ENCODE measurements at regions not wholly inside any gene's neighbourhood (a gene's known extent, or its start where the extent isn't known, plus 50 kb on each side); places are given as distances from the start of the nearest gene placed in this dataset.

DNA sequence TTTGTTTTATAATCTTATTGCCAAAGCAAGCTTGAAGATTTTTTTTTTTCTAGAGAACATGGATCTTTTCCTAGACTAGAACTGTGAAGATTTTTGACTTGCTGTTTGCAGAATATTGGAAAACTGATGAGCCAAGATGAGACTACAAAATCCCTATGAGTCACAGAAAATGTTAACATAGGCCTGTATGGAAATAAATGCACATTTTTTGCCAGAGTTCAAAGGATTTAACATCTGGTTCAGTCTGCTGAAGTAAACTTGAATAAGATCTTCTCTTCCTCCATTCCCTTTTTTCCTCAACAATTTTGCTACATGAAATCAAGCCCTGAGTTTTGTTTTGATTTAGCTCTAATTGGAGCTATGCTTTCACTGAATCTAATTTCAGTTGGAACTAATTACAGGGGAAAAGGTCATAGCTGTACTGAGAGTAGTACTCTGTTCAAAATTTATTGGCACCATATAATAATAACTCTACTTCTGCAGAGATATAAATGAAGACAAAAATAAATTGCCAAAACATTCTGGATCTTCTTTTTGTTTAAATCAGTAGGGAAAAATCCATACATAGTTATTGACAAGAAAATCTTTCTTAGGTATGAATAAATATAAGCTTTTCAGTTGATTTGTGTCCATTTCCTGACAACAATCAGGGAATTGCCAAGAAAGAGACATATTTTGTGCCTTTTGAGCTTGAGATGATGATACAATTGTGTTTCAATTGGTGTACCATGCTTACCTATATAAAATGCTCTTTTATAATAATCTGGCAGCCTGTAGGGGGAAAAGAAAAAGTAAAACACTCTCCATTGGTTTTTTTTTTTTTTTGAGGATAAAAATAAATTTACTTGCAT lies 387.5 kb upstream of the GOT2 start:
- H3K4me1 ChIP-seq: no peaks in the 10 kb centered on the region
- no peak overlapping the region for H3K4me3 ChIP-seq
- no peak for TF ChIP-seq POLR2AphosphoS5 (IDR thresholded peaks at IDR 0.05)
- TF ChIP-seq, protein P1, sequence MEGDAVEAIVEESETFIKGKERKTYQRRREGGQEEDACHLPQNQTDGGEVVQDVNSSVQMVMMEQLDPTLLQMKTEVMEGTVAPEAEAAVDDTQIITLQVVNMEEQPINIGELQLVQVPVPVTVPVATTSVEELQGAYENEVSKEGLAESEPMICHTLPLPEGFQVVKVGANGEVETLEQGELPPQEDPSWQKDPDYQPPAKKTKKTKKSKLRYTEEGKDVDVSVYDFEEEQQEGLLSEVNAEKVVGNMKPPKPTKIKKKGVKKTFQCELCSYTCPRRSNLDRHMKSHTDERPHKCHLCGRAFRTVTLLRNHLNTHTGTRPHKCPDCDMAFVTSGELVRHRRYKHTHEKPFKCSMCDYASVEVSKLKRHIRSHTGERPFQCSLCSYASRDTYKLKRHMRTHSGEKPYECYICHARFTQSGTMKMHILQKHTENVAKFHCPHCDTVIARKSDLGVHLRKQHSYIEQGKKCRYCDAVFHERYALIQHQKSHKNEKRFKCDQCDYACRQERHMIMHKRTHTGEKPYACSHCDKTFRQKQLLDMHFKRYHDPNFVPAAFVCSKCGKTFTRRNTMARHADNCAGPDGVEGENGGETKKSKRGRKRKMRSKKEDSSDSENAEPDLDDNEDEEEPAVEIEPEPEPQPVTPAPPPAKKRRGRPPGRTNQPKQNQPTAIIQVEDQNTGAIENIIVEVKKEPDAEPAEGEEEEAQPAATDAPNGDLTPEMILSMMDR (IDR thresholded peaks at IDR 0.05): no peak
- TF ChIP-seq POLR2A (IDR thresholded peaks at IDR 0.05): no peak
- TF ChIP-seq EP300 (IDR thresholded peaks at IDR 0.05): no peak
- DNase-seq (ENCODE audit: low spot score in 2 of 2): no peak
- H3K9me3 ChIP-seq: no peaks in the 10 kb centered on the region
- no peaks in the 10 kb centered on the region for H3K36me3 ChIP-seq
- H3K27me3 ChIP-seq: no peaks in the 10 kb centered on the region
- no peak overlapping the region for H3K27ac ChIP-seq

DNA sequence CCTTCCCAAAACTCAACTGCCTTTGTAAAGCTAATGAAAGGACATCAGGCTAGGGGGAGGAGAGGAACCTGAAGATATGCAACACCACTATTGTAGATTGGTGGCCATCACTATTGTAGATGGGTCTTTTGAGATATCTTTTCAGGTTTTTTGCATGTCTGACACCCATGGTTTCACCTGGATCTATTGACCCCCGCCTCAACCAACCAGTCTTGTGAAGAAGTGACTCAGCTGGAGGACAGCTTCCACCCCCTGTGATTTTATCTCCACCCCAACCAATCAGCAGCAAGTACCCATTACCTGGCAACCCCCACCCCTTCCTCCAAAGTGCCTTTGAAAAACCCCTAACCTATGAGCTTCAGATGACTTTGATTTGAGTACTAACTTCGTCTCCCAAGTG lies 382.6 kb upstream of the GOT2 start:
- H3K4me3 ChIP-seq: no peak overlapping the region
- TF ChIP-seq EP300 (IDR thresholded peaks at IDR 0.05) (no peak), POLR2A (IDR thresholded peaks at IDR 0.05) (no peak), POLR2AphosphoS5 (IDR thresholded peaks at IDR 0.05) (no peak)
- TF ChIP-seq, protein P1 (IDR thresholded peaks at IDR 0.05): no peak
- H3K27me3 ChIP-seq: no peaks in the 10 kb centered on the region
- H3K9me3 ChIP-seq: no peaks in the 10 kb centered on the region
- DNase-seq (ENCODE audit: low spot score in 2 of 2): no peak
- 67% methylated on average over 2 of the region's 2 CpGs for WGBS
- H3K36me3 ChIP-seq: no peaks in the 10 kb centered on the region
- H3K27ac ChIP-seq: no peak overlapping the region
- H3K4me1 ChIP-seq: no peaks in the 10 kb centered on the region

DNA sequence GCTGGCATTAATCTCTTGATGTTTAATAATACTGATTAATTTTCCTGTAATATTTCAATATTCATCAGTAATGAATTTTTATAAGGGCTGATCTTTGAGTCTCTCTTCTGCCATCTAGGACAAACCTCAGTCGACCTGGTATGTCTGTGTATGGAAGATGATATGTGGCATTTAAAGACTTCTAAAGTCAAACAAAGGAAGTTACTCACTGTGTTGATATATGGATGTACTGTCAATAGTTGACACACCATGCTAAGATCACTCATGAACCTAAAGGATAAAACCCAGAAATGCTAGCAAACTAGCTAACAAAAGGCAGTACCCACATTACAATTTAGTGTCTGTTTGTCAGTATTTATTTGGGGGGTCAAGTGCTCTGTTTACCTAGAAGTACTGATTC lies 380.7 kb upstream of the GOT2 start:
- DNase-seq (ENCODE audit: low spot score in 2 of 2): no peak
- TF ChIP-seq, protein P1 (IDR thresholded peaks at IDR 0.05): no peak
- no peak for TF ChIP-seq POLR2A (IDR thresholded peaks at IDR 0.05)
- no peak for TF ChIP-seq EP300 (IDR thresholded peaks at IDR 0.05)
- TF ChIP-seq POLR2AphosphoS5 (IDR thresholded peaks at IDR 0.05): no peak
- Histone ChIP-seq H3K27me3 (no peaks in the 10 kb centered on the region), H3K36me3 (no peaks in the 10 kb centered on the region), H3K27ac (no peak overlapping the region), H3K4me3 (no peak overlapping the region), H3K4me1 (no peaks in the 10 kb centered on the region), H3K9me3 (no peaks in the 10 kb centered on the region)
- 69% methylated on average over 1 of the region's 1 CpG for WGBS

DNA sequence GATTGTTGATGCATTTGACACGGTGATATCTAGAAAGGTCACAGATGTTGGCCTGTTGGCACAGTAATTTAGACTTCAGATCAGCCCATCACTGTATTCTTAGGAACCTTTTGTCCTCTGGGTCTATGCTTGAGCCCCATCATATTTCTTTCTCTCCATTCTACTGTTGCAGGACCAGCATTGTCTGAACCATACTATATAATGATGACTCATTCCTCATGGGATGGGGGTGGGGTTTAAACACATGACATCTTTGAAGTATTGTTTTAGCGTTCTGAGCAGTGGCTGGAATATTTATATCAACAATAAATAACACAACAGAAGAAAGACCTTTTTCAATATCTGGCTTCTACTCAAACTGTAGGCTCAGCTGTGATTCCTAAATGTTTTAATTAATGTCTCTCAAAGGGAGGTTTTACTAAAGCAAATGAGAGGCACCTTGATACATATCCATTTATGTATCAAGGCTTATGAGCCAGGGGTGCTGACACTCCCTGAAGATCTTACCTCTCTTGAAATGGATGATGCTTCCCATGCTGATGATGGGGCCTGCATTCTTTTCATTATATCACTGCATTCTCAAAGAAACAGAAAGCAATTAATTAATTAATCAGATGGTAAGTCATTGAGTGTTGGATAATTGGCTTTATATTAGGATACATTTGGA lies 379.0 kb upstream of the GOT2 start:
- H3K4me3 ChIP-seq: no peak overlapping the region
- H3K4me1 ChIP-seq: no peaks in the 10 kb centered on the region
- no peaks in the 10 kb centered on the region for H3K27me3 ChIP-seq
- no peaks in the 10 kb centered on the region for H3K9me3 ChIP-seq
- no peak for DNase-seq (ENCODE audit: low spot score in 2 of 2)
- TF ChIP-seq POLR2AphosphoS5 (IDR thresholded peaks at IDR 0.05): no peak
- TF ChIP-seq EP300 (IDR thresholded peaks at IDR 0.05): no peak
- H3K27ac ChIP-seq: no peak overlapping the region
- H3K36me3 ChIP-seq: no peaks in the 10 kb centered on the region
- 50% methylated on average over 2 of the region's 2 CpGs for WGBS

DNA sequence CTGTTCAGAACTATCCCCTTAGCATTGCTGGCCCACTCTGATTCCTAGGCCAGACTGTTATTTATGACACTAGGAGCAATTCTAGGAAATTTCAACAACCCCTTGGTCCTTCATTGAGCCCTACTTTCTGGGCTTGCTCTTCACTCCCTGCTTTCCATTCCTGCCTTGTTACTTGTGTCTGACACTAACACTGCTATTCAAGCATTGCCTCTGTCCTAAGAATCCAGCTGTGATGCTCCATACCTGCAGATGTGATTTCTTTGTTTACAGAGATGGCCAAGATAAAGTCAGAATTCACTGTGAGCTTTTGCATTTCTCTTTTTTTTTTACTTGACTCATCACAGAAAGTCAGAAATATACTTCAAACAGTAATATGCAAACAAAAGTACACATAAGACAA lies 377.2 kb upstream of the GOT2 start:
- Histone ChIP-seq H3K4me1 (no peaks in the 10 kb centered on the region), H3K4me3 (no peak overlapping the region), H3K9me3 (no peaks in the 10 kb centered on the region), H3K27ac (no peak overlapping the region), H3K27me3 (no peaks in the 10 kb centered on the region), H3K36me3 (no peaks in the 10 kb centered on the region)
- DNase-seq (ENCODE audit: low spot score in 2 of 2): no peak
- TF ChIP-seq EP300 (IDR thresholded peaks at IDR 0.05): no peak
- TF ChIP-seq POLR2A (IDR thresholded peaks at IDR 0.05): no peak
- TF ChIP-seq POLR2AphosphoS5 (IDR thresholded peaks at IDR 0.05): no peak
- TF ChIP-seq, protein P1 (IDR thresholded peaks at IDR 0.05): no peak
